ENCODE measurements at regions not wholly inside any gene's neighbourhood (a gene's known extent, or its start where the extent isn't known, plus 50 kb on each side); places are given as distances from the start of the nearest gene placed in this dataset.
"Not testable (repeated sequence)": the region's sequence is repeated elsewhere in the genome, so short reads cannot be mapped to it uniquely, and the experiment has no call there.

DNA sequence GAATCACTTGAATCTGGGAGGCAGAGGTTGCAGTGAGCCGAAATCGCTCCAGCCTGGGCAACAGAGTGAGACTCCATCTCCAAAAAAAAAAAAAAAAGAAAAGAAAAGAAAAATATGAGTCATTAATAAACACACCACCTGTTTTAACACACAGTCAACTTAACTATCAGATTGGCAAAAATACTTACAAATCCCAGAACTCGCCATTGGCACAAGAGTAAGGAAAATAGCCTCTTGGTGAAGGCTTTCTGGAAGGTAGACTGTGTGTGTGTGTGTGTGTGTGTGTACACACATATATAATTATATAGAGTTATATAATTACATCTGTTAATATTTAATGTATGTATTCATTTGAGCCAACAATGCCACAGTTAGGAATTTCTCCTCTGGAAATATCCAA is 63.7 kb upstream of the UXS1 start:
- DNase-seq (ENCODE audit: low read depth in 2 of 2): no peak

DNA sequence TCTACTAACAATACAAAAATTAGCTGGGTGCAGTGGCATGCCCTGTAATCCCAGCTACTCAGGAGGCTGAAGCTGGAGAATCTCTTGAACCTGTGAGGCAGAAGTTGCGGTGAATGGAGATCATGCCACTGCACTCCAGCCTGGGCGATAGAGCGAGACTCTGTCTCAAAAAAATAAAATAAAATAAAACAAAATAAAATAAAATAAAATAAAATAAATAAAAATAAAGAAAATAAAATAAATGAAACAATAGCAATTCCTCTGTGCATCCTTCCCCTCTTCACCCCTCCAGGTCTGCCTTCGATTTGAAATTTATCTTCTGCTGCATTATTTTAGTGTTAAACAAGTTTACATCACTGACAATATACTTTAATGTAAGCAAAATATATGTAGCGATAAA is 63.0 kb upstream of the UXS1 start:
- DNase-seq (ENCODE audit: low read depth in 2 of 2): no peak

- not testable (repeated sequence) for DNase-seq (ENCODE audit: low read depth in 2 of 2)
Measured at GRCh38 chr2:106249157-106249828, 55.2 kb upstream of the UXS1 start.

- DNase-seq (ENCODE audit: low read depth in 2 of 2): not testable (repeated sequence)
Measured at GRCh38 chr2:106248548-106249151, 54.5 kb upstream of the UXS1 start.

Measured in stimulated activated CD4-positive, alpha-beta T cell treated with anti-CD3 and anti-CD28 coated beads, Interleukin-12 subunit alpha, Interleukin-12 subunit beta, amount 100 ng/mL, for 24 hours (primary cell).